NCI-H187 (cell line): ENCODE measurements at regions not wholly inside any gene's neighbourhood (a gene's known extent, or its start where the extent isn't known, plus 50 kb on each side); places are given as distances from the start of the nearest gene placed in this dataset.
"Not testable (repeated sequence)": the region's sequence is repeated elsewhere in the genome, so short reads cannot be mapped to it uniquely, and the experiment has no call there.

Experiments used
- DNase-seq, 2 experiments: peaks; one replicate each; lab custom pipeline; 2025; lab: John Stamatoyannopoulos, UW

GRCh38 chr4:84379917-84380641 is 119.0 kb downstream of the NKX6-1 start:
- DNase-seq = no peak

DNA sequence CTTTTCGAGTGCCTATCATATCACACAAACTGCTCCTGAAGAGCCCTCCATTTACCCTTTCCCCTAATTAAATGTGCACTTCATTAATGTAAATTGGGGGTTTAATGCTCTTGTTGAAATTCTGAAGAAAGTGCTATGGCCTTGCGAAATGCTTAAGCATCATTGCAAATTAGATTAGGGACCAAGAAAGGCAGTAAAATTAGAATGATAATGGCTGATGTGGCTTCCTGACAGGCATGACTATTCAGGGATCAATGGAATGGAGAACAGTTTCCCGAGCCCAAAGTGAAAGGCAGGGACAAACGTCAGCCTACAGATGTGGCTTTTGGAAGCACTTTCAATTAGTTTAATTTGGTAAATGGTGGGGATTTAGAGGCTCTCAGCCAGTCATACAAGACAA is 120.1 kb downstream of the NKX6-1 start:
- no peak for DNase-seq

DNA sequence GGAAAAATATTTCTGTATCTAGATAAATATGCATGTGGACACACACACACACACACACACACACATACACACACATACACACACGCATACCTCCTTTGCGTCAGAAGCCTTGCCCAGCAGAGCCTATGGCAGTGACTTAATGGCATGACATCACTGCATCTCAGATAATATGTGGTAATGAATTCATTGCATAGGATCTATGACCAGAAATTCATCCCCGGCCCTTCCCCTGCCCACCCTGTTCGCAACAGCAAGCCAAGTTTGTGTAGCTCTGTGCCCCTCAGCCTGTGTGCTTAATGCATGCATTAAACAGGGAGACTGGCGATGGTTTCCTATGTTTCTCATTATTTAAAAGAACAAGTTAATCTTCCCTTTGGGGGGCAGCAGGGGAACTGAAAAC is 120.7 kb downstream of the NKX6-1 start:
- DNase-seq = no peak

- DNase-seq = no peak
Observed at GRCh38 chr4:84366907-84367306, 132.2 kb downstream of the NKX6-1 start.

DNA sequence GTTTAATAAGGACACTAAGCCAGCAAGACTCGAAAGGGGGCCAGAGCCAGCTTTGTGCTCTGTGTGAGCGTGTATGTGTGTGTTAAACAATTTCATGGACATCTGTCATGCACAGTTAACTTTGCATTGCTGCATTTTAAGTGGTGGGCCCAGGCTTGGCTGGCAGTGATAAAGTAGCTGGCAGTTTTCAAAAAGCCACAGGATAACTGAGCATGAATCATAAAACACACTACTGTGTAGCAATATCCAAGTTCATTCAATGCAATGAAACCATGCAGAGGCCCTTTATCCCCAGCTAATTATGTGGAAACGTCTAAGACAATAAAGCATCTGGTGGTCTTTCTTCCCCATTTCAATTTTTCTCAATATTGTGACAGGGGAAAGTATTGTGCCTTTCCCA is 132.9 kb downstream of the NKX6-1 start:
- DNase-seq = peak in 1 of 2 experiments; percentile 7

DNA sequence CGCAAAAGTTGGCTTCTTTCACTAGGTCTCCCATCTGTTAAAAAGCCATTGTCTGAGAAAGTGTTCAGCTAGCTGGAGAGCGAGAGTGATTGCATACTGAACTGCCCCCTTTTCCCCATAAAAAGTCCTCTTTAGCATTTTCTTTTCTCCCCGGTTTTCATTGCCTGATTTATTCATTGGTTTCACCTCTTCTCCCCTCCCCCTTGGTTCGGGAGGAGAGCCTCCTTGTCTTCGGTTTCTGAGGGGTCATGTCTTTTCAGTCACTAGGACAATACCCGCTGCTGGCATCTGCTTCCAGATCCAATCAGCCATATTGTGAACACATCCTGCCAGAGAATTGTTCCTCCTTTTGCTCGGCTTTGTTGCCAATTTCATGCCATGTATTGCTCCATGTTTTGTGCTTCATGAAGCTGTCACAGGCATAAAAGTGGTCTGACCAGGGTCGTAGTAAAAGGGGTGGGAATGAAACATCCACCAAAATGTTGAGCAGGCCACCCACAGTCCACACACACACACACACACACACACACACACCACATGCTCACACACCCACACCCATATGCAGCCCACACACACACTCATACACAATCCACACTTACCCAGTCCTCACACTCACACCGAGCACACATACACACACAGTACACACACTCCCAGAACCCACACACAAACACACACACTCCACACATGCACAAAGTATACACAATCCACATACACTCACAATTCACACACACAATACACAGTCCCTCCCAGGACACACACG is 136.0 kb downstream of the NKX6-1 start:
- DNase-seq = no peak

GRCh38 chr4:84342161-84342560 is 156.9 kb downstream of the NKX6-1 start:
- no peak for DNase-seq

DNA sequence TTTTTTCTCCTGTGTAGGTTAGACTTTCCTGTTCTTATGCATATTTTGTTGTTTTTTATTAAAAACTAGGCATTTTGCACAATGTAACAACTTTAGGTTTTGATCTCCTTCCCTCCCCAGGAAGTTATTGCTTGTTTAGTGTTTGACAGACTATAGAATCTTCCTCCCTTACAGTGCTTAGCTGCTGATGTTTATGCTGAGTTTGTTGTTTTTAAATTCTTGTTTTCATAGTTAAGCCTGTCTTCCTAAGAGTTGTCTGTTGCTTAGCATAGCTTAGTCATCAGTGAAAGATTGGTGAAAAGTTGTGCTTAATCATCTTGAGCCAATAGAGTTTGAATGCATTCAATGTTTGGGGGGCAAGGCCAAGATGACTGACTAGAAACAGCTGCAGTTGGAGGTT is 157.5 kb downstream of the NKX6-1 start:
- no peak for DNase-seq

DNA sequence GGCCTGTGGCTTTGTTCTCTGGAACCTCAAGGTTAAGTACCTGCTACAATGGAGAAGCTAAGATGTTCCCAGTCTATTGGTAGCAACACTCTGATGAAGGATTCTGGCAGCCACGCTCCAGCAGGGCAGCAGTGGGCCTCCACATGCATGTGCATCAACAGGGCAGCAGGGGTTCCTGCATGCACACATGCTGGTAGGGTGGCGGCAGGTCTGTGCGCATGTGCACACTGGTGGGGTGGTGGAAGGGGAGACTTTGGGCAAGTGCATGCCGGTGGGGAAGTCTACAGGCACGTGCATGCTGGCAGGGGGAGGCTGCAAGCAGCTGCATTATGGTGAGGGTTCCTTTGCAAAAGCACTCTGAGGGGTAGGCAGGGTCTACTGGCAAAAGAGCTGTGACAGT is 160.7 kb downstream of the NKX6-1 start:
- no peak for DNase-seq

- peak in 1 of 2 experiments; percentile 33 for DNase-seq
Observed at GRCh38 chr4:84336964-84337705, 162.0 kb downstream of the NKX6-1 start.

DNA sequence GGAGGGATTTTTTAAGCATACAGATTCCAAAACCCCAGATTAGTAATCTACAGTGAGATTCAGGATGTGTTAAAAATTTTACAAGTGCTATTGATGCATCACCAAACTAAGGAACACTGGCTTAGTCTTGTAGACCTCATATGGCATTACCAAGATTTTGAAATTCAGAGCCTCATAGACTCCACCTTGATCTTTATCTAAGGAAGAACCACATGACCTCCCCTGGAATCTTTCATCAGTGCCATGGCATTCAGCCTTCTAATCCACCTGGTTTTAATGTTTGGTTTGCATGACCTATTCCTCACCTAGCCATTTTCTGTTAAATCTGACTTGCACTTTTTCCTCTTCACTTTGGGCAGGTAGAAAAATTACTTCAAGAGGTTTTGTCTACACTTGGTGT is 171.6 kb downstream of the NKX6-1 start:
- no peak for DNase-seq

GRCh38 chr4:84325625-84326024 is 173.5 kb downstream of the NKX6-1 start:
- DNase-seq = no peak

DNA sequence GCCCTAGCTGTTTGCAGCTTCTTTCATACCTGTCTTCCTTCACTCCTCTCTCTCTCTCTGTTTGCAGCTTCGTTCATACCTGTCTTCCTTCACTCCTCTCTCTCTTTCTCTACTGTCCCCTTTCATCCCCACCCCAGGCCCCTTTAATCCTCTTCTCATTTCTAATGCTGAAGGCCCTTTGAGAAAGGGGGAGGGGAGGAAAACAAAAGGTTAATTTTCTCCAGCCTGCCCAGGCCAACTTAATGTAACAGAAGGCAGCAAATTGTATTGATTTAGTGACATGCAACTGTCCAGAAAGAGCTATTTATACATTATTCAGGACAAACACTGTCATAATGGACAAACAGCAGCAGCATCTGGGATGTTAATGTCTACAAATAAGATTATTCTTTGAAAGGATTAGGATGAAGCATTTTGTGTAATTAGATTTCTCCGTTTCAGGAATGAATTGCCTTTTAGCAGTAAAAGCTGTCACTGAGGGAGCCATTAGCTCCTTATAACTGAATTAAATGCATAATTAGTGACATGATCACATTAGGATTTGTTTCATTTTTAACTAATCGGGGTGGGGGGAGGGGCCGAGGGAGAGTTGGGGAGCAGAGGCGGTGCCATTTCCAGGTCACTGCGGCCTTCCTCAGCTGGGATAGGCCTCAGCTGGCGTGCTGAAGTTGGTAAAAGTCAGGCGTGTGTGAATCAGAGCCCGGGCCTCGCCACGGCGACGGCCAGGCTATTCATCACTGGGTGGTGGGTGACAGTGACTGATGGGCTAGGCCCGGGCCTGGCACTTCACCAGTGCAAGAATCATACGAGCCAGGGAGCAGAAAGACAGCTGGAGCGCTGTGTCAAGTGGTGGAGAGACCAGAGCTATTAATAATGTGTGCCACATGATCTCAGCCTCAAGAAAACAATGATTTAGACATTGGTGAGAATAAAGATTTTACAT is 174.5 kb downstream of the NKX6-1 start:
- DNase-seq = no peak

- DNase-seq = no peak
Observed at GRCh38 chr4:84319124-84319523, 180.0 kb downstream of the NKX6-1 start.

- no peak for DNase-seq
Observed at GRCh38 chr4:84317513-84317912, 181.6 kb downstream of the NKX6-1 start.

DNA sequence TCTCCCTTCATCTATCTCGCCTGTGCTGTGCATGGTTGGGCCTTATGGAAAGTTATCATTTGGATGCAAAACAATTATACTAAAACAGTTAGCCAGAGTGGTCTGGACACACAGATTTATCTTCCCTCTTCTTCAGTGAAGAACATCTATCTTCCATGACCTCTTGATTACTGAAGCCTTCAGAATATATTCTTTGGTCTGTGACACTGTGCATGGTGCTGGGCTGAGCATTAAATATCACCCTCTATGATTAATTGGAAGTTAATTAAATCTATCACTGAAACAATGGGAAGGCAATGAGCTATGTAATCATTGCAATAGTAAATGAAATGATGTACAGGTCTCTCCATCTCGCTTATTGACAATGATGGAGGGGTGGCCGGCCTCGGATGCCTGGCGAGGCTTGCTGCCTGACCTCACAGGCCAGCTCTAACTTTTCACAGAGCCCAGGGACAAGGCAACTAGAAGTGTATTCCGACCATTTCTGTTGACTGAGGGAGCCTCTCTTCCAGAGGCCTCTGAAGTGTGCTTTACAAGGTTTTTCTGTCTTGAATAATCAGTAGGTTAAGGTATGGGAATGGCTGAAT is 186.6 kb downstream of the NKX6-1 start:
- DNase-seq = no peak

- no peak for DNase-seq
Observed at GRCh38 chr4:84309191-84309590, 189.9 kb downstream of the NKX6-1 start.

- not testable (repeated sequence) for DNase-seq
Observed at GRCh38 chr4:84298719-84299254, 200.3 kb downstream of the NKX6-1 start.

GRCh38 chr4:84298023-84298718 is 200.9 kb downstream of the NKX6-1 start:
- no peak for DNase-seq

GRCh38 chr4:84291969-84292368 is 207.1 kb downstream of the NKX6-1 start:
- no peak for DNase-seq
